ENCODE measurements at regions not wholly inside any gene's neighbourhood (a gene's known extent, or its start where the extent isn't known, plus 50 kb on each side); places are given as distances from the start of the nearest gene placed in this dataset.

DNA sequence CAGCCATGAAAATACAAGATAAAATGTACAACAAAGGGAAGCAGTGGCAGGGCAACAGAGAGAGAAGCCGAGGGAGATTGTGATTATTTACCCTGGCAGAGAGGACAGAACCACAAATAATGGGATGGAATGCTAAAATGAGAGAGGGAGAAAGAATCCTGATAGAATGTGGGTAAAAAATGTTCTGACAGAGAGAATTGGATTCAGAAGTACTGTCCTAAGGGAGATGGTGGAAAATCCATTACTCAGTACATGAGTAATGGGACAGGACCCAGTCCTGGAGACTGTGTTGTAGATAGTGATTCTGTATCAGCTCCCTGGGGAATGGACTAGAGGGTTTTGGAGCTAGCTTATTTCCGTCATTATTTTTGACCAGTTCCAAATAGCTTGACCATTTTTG, 831.5 kb downstream of the MAT2B start:
- DNase-seq (ENCODE audit: extremely low spot score), result no peak
- POLR2A ChIA-PET, result no interaction called here

DNA sequence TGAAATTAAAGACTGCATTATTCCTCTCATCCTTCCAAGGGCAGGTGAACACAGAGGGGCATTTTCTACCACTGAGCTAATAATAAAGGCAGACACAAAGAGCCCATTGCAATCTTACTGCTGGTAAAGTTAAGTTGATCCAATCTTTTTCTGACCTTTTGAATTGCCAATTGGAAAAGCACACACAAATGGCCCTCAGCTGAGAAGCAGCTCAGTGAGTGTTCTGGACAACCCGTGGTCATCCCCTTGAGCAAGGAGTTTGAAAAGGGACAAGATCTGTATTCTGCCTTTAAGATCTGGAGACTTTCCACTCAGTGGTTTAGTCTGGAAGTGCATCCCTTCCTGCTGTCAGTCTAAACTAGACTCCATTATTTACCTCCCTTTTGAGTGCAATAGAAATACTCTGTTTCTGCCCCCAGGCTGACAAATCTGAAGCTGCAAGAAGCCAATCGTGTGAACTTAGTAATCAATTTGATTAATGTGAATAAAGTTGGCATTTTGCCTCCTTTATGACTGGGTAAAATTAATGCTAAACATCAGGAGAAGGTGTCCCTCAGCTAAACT, 835.7 kb downstream of the MAT2B start:
- TF ChIP-seq CTCF (IDR thresholded peaks at IDR 0.05; ENCODE audit: control extremely low read depth, extremely low read depth, low read depth, missing control alignments), result no peak
- no peak for DNase-seq (ENCODE audit: extremely low spot score)
- ChIA-PET CTCF (interaction anchor here (1.2 to 1.7 kb wide), 5 partner anchors 8 to 76 kb away, joined by 3 to 5 read pairs (median 4); no protein-coding TSS in a partner anchor), POLR2A (no interaction called here)

More for the DNA sequence above, 831.5 kb downstream of the MAT2B start:
- CTCF ChIA-PET, result interaction anchor here (1.6 kb wide), 1 partner anchor 11 kb away, joined by 3 read pairs; no protein-coding TSS in a partner anchor
- no peak for TF ChIP-seq CTCF (IDR thresholded peaks at IDR 0.05; ENCODE audit: control extremely low read depth, extremely low read depth, low read depth, missing control alignments)

DNA sequence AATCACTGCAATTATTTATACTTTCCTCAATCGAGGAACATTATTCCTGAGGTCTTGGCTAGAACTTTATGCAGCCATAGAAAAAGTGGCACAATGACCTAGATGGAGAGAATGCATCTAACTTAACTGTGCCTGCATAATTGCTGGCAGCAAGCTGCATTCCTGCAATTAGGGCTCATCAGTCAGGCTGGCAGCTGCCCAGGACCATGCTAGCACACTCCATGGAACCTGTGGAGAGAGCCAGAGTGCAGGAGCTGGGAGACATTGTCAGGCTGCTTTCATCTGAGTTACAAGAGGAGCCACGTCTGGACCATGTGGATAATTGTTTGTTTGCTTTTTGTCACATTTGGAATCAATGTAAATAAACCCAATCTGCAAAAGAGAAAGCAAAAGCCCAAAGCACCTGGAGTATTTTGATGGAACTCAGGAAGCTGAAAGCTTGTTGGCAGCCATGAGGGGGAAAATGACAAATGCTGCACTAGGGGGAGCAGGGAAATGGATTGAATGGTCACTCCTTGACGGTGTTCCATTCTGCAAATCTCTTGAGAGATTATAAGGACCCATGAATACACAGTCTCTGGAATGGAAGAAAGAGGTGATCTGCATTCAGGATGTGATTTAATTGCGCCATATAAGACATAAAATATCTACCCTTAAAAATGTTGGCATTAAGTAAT, 839.9 kb downstream of the MAT2B start:
- no peak for TF ChIP-seq CTCF (IDR thresholded peaks at IDR 0.05; ENCODE audit: control extremely low read depth, extremely low read depth, low read depth, missing control alignments)
- CTCF ChIA-PET, result no interaction called here
- POLR2A ChIA-PET, result no interaction called here
- no peak for DNase-seq (ENCODE audit: extremely low spot score)

DNA sequence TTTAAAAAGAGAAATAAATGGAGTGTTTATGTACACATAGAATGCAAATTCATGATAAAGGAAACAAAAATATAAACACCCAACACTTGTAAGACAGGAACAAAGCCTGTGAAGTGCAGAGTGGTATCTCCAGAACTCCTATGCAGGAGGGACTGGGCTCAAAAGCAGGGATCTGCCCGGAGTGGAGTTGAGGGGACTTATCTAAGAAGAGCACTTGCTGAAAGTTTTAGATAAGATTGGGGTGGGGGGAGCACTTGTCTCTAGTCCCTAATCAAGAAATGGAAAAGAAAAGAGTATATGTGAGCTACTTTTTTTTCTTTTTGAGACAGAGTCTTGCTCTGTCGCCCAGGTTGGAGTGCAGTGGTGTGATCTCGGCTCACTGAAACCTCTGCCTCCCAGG, 840.4 kb downstream of the MAT2B start:
- DNase-seq (ENCODE audit: extremely low spot score), result no peak
- ChIA-PET POLR2A (no interaction called here), CTCF (no interaction called here)
- TF ChIP-seq CTCF (IDR thresholded peaks at IDR 0.05; ENCODE audit: control extremely low read depth, extremely low read depth, low read depth, missing control alignments), result no peak

DNA sequence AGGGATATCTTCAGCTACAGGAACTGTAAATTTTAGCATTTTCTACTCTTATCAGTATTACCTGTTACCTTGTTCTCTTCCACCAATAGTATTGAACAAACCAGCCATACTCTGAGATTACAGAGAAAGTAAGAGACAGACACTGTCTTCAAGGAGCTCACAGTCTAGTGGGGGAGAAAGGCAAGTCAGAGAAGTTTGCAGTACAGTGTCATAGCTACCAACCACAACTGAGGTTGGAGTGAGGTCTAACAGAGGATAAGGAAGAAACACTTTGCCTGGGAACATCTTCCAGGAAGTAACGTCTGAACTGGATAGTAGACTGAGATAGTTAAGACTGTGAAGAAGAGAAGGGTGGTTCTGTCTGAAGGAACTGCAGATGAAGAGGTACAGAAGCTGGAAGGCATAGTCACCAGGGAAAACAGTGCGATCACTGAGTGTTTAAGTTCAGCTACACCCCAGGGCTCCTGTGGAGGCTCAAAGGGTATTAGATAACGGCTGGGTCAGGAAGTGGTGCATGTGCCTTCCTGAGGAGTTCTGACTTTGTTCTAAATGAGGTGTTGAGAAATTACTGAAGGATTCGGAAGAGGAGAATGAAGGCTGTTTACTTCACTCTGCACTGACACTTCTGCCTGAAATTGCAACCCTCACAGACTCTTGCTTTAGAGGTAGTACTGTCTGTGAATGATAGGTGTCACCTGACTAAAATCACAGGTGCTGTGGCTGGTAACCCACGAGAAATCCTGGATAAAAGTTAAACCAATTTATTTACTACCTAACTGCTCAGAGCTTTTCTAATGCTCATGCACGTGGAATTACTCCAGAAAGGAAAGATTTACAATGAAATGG, 841.6 kb downstream of the MAT2B start:
- no peak for DNase-seq (ENCODE audit: extremely low spot score)

More for the DNA sequence above, 841.6 kb downstream of the MAT2B start:
- ChIA-PET CTCF (interaction anchor here (1.1 to 1.3 kb wide), 3 partner anchors 10 to 176 kb away, joined by 3 to 4 read pairs (median 3); no protein-coding TSS in a partner anchor), POLR2A (no interaction called here)
- no peak for TF ChIP-seq CTCF (IDR thresholded peaks at IDR 0.05; ENCODE audit: control extremely low read depth, extremely low read depth, low read depth, missing control alignments)

Measured in GM10248 (cell line).